Panc1 (cell line): ENCODE measurements at regions not wholly inside any gene's neighbourhood (a gene's known extent, or its start where the extent isn't known, plus 50 kb on each side); places are given as distances from the start of the nearest gene placed in this dataset.

Source experiments
- ATAC-seq: fragments of 200-7000 bp; cut with Tn5 transposase; 2 replicates; pipeline ENCODE4 v1.9.1; 2020; ENCODE audit warnings: mild to moderate bottlenecking, moderate library complexity
- BruUV-seq: library from RNA; stranded (reverse); fragments of 400-500 nt; replicated peaks from 2 replicates; lab custom pipeline; 2021; lab: Mats Ljungman, UMichigan
- CTCF ChIA-PET: fragments of 300-600 bp; sonication (Branson Sonifier 250); formaldehyde crosslinking; loops from one replicate; lab custom pipeline; 2022; ENCODE audit warnings: antibody characterized with exemption; lab: Charles Lee
- POLR2A ChIA-PET: fragments of 300-600 bp; sonication (Branson Sonifier 250); formaldehyde crosslinking; loops from one replicate; lab custom pipeline; 2022; ENCODE audit warnings: antibody characterized with exemption; lab: Charles Lee
- DNase-seq: peaks from one replicate; pipeline ENCODE4 v3.0.0-alpha.2; 2010; ENCODE audit warnings: low read depth, low spot score
- H3K27ac ChIP-seq: 2 replicates; pipeline ENCODE4 v1.5.1; 2011; ENCODE audit warnings: mild to moderate bottlenecking, low read length, inconsistent platforms
- H3K27me3 ChIP-seq: fragments of 200-500 bp; sonication (Bioruptor generic); 2 replicates; pipeline ENCODE4 v1.6.0; 2014; ENCODE audit warnings: low read length, inconsistent platforms; ENCODE audit not compliant: control insufficient read depth, insufficient read depth
- H3K36me3 ChIP-seq: fragments of 200-500 bp; sonication (Bioruptor generic); 2 replicates; pipeline ENCODE4 v1.5.1; 2014; ENCODE audit warnings: inconsistent platforms, mild to moderate bottlenecking, low read length, moderate library complexity; ENCODE audit not compliant: control insufficient read depth, insufficient read depth
- H3K4me1 ChIP-seq: 2 replicates; pipeline ENCODE4 v1.5.1; 2011; ENCODE audit warnings: inconsistent platforms, mild to moderate bottlenecking, low read length, moderate library complexity; ENCODE audit not compliant: control insufficient read depth, insufficient read depth
- H3K4me3 ChIP-seq, 2 experiments: 2 replicates each; pipeline ENCODE4 v1.5.1; 2011 to 2012; ENCODE audit warnings: low read depth in 2 of 2, low read length in 2 of 2, mild to moderate bottlenecking in 2 of 2, inconsistent platforms in 1 of 2, moderate library complexity in 1 of 2
- H3K9me3 ChIP-seq: fragments of 200-500 bp; sonication (Bioruptor generic); 2 replicates; pipeline ENCODE4 v1.5.1; 2014; ENCODE audit warnings: low read depth, mild to moderate bottlenecking, inconsistent platforms, low read length, moderate library complexity; ENCODE audit not compliant: control insufficient read depth, insufficient read depth
- CTCF ChIP-seq: fragments of 450-650 bp; IDR thresholded peaks from 2 replicates; pipeline ENCODE4 v1.5.1; 2017; ENCODE audit warnings: mild to moderate bottlenecking
- POLR2AphosphoS5 ChIP-seq: IDR thresholded peaks from 2 replicates; pipeline ENCODE4 v1.6.1; 2012; ENCODE audit warnings: mild to moderate bottlenecking, low read depth, low read length, moderate library complexity
- REST ChIP-seq, 2 experiments: IDR thresholded peaks; 2 replicates each; pipeline ENCODE4 v1.6.1; 2011 to 2012; ENCODE audit warnings: low read depth in 2 of 2, control low read depth in 1 of 2, low read length in 1 of 2, mild to moderate bottlenecking in 1 of 2, moderate library complexity in 1 of 2; ENCODE audit not compliant: insufficient read depth in 1 of 2
- SIN3A ChIP-seq: IDR thresholded peaks from 2 replicates; pipeline ENCODE4 v1.6.1; 2012; ENCODE audit warnings: low read depth, mild to moderate bottlenecking, low read length, moderate library complexity, borderline replicate concordance; ENCODE audit not compliant: insufficient read depth
- TCF7L2 ChIP-seq: IDR thresholded peaks from 2 replicates; pipeline ENCODE4 v1.6.1; 2011; ENCODE audit warnings: mild to moderate bottlenecking, low read depth, low read length, inconsistent platforms
- in situ Hi-C: cut with HindIII; loops from 2 replicates; pipeline ENCODE4 v1.10.0; 2016; ENCODE audit warnings: low sequenced_read_pairs, low pct_unique_long_range_greater_than_20kb
- intact Hi-C: fragments of 100-400 bp; cut with micrococcal nuclease; formaldehyde crosslinking; loops from one replicate; pipeline ENCODE4 v1.10.0; 2022; ENCODE audit not compliant: unreplicated experiment

GRCh38 chr1:221078260-221078965, 199.2 kb downstream of the HLX start:
- BruUV-seq: no TSS peak
- ATAC-seq (no peak), DNase-seq (no peak)
- no peaks in the 10 kb centered on the region for H3K36me3 ChIP-seq
- in situ Hi-C loops (no loop called here), intact Hi-C loops (no loop called here)
- TF ChIP-seq POLR2AphosphoS5 (no peak), TCF7L2 (no peak), CTCF (no peak), SIN3A (no peak), REST (IDR thresholded peaks at IDR 0.05; ENCODE audit: insufficient read depth in 1 of 2, low read depth in 2 of 2, low read length in 1 of 2) (no peak)
- no peak overlapping the region for H3K27ac ChIP-seq
- ChIA-PET CTCF (no interaction called here), POLR2A (no interaction called here)
- H3K9me3 ChIP-seq: no peaks in the 10 kb centered on the region
- no peak overlapping the region for H3K4me3 ChIP-seq
- no peaks in the 10 kb centered on the region for H3K27me3 ChIP-seq
- no peaks in the 10 kb centered on the region for H3K4me1 ChIP-seq

GRCh38 chr1:221083902-221084301, 204.7 kb downstream of the HLX start:
- no peaks in the 10 kb centered on the region for H3K27me3 ChIP-seq
- no peak for TF ChIP-seq REST (IDR thresholded peaks at IDR 0.05; ENCODE audit: insufficient read depth in 1 of 2, low read depth in 2 of 2, low read length in 1 of 2)
- no peak for TF ChIP-seq POLR2AphosphoS5
- TF ChIP-seq SIN3A: no peak
- TF ChIP-seq TCF7L2: no peak
- TF ChIP-seq CTCF: no peak
- no peaks in the 10 kb centered on the region for H3K4me1 ChIP-seq
- in situ Hi-C loops (no loop called here), intact Hi-C loops (no loop called here)
- H3K36me3 ChIP-seq: no peaks in the 10 kb centered on the region
- ATAC-seq (no peak), DNase-seq (no peak)
- BruUV-seq: no TSS peak
- H3K9me3 ChIP-seq: no peaks in the 10 kb centered on the region
- no peak overlapping the region for H3K27ac ChIP-seq
- ChIA-PET CTCF (no interaction called here), POLR2A (interaction anchor here (0.6 kb wide), 1 partner anchor 13 kb away, joined by 3 read pairs; no protein-coding TSS in a partner anchor)
- no peak overlapping the region for H3K4me3 ChIP-seq
